ENCODE measurements at regions not wholly inside any gene's neighbourhood (a gene's known extent, or its start where the extent isn't known, plus 50 kb on each side); places are given as distances from the start of the nearest gene placed in this dataset.
"Not testable (repeated sequence)": the region's sequence is repeated elsewhere in the genome, so short reads cannot be mapped to it uniquely, and the experiment has no call there.

GRCh38 chr6:68167604-68168003 lies 467.5 kb upstream of the ADGRB3 start:
- no peak for DNase-seq (ENCODE audit: low read depth in 4 of 4, low spot score in 3 of 4)

GRCh38 chr6:68160812-68161211 lies 474.3 kb upstream of the ADGRB3 start:
- not testable (repeated sequence) for DNase-seq (ENCODE audit: low read depth in 4 of 4, low spot score in 3 of 4)

GRCh38 chr6:68160348-68160747 lies 474.7 kb upstream of the ADGRB3 start:
- no peak for DNase-seq (ENCODE audit: low read depth in 4 of 4, low spot score in 3 of 4)

GRCh38 chr6:68159433-68159832 lies 475.6 kb upstream of the ADGRB3 start:
- no peak for DNase-seq (ENCODE audit: low read depth in 4 of 4, low spot score in 3 of 4)

GRCh38 chr6:68158256-68158655 lies 476.8 kb upstream of the ADGRB3 start:
- DNase-seq (ENCODE audit: low read depth in 4 of 4, low spot score in 3 of 4), result no peak

GRCh38 chr6:68144667-68145066 lies 490.4 kb upstream of the ADGRB3 start:
- no peak for DNase-seq (ENCODE audit: low read depth in 4 of 4, low spot score in 3 of 4)

GRCh38 chr6:68141190-68141589 lies 493.9 kb upstream of the ADGRB3 start:
- DNase-seq (ENCODE audit: low read depth in 4 of 4, low spot score in 3 of 4), result no peak

- DNase-seq (ENCODE audit: low read depth in 4 of 4, low spot score in 3 of 4), result no peak
These were observed 496.0 kb upstream of the ADGRB3 start for GRCh38 chr6:68139130-68139529.

GRCh38 chr6:68134796-68135195 lies 500.3 kb upstream of the ADGRB3 start:
- no peak for DNase-seq (ENCODE audit: low read depth in 4 of 4, low spot score in 3 of 4)

GRCh38 chr6:68128211-68128610 lies 506.9 kb upstream of the ADGRB3 start:
- DNase-seq (ENCODE audit: low read depth in 4 of 4, low spot score in 3 of 4), result no peak

GRCh38 chr6:68127074-68127473 lies 508.0 kb upstream of the ADGRB3 start:
- no peak for DNase-seq (ENCODE audit: low read depth in 4 of 4, low spot score in 3 of 4)

- DNase-seq (ENCODE audit: low read depth in 4 of 4, low spot score in 3 of 4), result no peak
These were observed 508.9 kb upstream of the ADGRB3 start for GRCh38 chr6:68126089-68126749.

- not testable (repeated sequence) for DNase-seq (ENCODE audit: low read depth in 4 of 4, low spot score in 3 of 4)
These were observed 512.1 kb upstream of the ADGRB3 start for GRCh38 chr6:68122975-68123374.

- DNase-seq (ENCODE audit: low read depth in 4 of 4, low spot score in 3 of 4), result no peak
These were observed 513.0 kb upstream of the ADGRB3 start for GRCh38 chr6:68122032-68122431.

- not testable (repeated sequence) for DNase-seq (ENCODE audit: low read depth in 4 of 4, low spot score in 3 of 4)
These were observed 514.1 kb upstream of the ADGRB3 start for GRCh38 chr6:68120954-68121353.

- no peak for DNase-seq (ENCODE audit: low read depth in 4 of 4, low spot score in 3 of 4)
These were observed 520.5 kb upstream of the ADGRB3 start for GRCh38 chr6:68114463-68115047.

- no peak for DNase-seq (ENCODE audit: low read depth in 4 of 4, low spot score in 3 of 4)
These were observed 526.7 kb upstream of the ADGRB3 start for GRCh38 chr6:68108233-68108835.

- no peak for DNase-seq (ENCODE audit: low read depth in 4 of 4, low spot score in 3 of 4)
These were observed 541.0 kb upstream of the ADGRB3 start for GRCh38 chr6:68094070-68094469.

- DNase-seq (ENCODE audit: low read depth in 4 of 4, low spot score in 3 of 4), result no peak
These were observed 547.5 kb upstream of the ADGRB3 start for GRCh38 chr6:68087399-68088133.

GRCh38 chr6:68086199-68086598 lies 548.9 kb upstream of the ADGRB3 start:
- no peak for DNase-seq (ENCODE audit: low read depth in 4 of 4, low spot score in 3 of 4)

GRCh38 chr6:68085599-68085998 lies 549.5 kb upstream of the ADGRB3 start:
- not testable (repeated sequence) for DNase-seq (ENCODE audit: low read depth in 4 of 4, low spot score in 3 of 4)

- DNase-seq (ENCODE audit: low read depth in 4 of 4, low spot score in 3 of 4), result no peak
These were observed 553.0 kb upstream of the ADGRB3 start for GRCh38 chr6:68082086-68082485.
